Upper lobe of left lung (tissue), 4 donors: ENCODE measurements at regions not wholly inside any gene's neighbourhood (a gene's known extent, or its start where the extent isn't known, plus 50 kb on each side); places are given as distances from the start of the nearest gene placed in this dataset.

Experiments
- EP300 ChIP-seq, 4 donors: sonication (generic); formaldehyde crosslinking; IDR thresholded peaks; one replicate each; pipeline ENCODE4 v1.5.1; 2017; ENCODE audit warnings: antibody characterized with exemption in 4 of 4, control low read depth in 2 of 4
- POLR2AphosphoS5 ChIP-seq, 2 donors: sonication (generic); formaldehyde crosslinking; IDR thresholded peaks; one replicate each; pipeline ENCODE4 v1.5.1; 2017; ENCODE audit warnings: antibody characterized with exemption in 2 of 2
- TF ChIP-seq, protein P1 (sequence below), 6 experiments: fragments of 450-650 bp in 4 of 6; fragments of 200-600 bp in 2 of 6; sonication (generic) in 2 of 6; IDR thresholded peaks; one replicate each; pipeline ENCODE4 v1.5.1; 2016 to 2019; ENCODE audit warnings: antibody characterized with exemption in 6 of 6

- TF ChIP-seq, protein P1, sequence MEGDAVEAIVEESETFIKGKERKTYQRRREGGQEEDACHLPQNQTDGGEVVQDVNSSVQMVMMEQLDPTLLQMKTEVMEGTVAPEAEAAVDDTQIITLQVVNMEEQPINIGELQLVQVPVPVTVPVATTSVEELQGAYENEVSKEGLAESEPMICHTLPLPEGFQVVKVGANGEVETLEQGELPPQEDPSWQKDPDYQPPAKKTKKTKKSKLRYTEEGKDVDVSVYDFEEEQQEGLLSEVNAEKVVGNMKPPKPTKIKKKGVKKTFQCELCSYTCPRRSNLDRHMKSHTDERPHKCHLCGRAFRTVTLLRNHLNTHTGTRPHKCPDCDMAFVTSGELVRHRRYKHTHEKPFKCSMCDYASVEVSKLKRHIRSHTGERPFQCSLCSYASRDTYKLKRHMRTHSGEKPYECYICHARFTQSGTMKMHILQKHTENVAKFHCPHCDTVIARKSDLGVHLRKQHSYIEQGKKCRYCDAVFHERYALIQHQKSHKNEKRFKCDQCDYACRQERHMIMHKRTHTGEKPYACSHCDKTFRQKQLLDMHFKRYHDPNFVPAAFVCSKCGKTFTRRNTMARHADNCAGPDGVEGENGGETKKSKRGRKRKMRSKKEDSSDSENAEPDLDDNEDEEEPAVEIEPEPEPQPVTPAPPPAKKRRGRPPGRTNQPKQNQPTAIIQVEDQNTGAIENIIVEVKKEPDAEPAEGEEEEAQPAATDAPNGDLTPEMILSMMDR (IDR thresholded peaks at IDR 0.05) = no peak
- TF ChIP-seq EP300 (IDR thresholded peaks at IDR 0.05) = no peak
- TF ChIP-seq POLR2AphosphoS5 (IDR thresholded peaks at IDR 0.05) = no peak
Observed at GRCh38 chr2:38448692-38449410, 71.8 kb upstream of the ATL2 start.
